GM12878 (cell line): ENCODE measurements at regions not wholly inside any gene's neighbourhood (a gene's known extent, or its start where the extent isn't known, plus 50 kb on each side); places are given as distances from the start of the nearest gene placed in this dataset.

Experiments used
- ATAC-seq: fragments of 200-7000 bp; cut with Tn5 transposase; 3 replicates; pipeline ENCODE4 v1.9.1; 2020; ENCODE audit warnings: mild to moderate bottlenecking, moderate library complexity
- BruUV-seq: library from RNA; stranded (reverse); fragments of 400-500 nt; replicated peaks from 2 replicates; lab custom pipeline; 2021; lab: Mats Ljungman, UMichigan
- CTCF ChIA-PET: fragments of 300-600 bp; sonication (Branson Sonifier 250); formaldehyde crosslinking; extraction: SDS; loops from one replicate; lab custom pipeline; 2021; ENCODE audit warnings: inconsistent platforms; lab: Yijun Ruan, JAX
- POLR2A ChIA-PET: fragments of 350-600 bp; formaldehyde crosslinking; extraction: SDS; loops from one replicate; lab custom pipeline; 2021; ENCODE audit warnings: inconsistent platforms; lab: Charles Lee
- RAD21 ChIA-PET: fragments of 300-600 bp; sonication (Branson Sonifier 250); formaldehyde crosslinking; loops from one replicate; lab custom pipeline; 2023; ENCODE audit warnings: antibody characterized with exemption; ENCODE audit not compliant: unreplicated experiment; lab: Charles Lee
- SMC1A ChIA-PET: fragments of 300-600 bp; sonication (Branson Sonifier 250); formaldehyde crosslinking; loops from one replicate; lab custom pipeline; 2023; ENCODE audit not compliant: unreplicated experiment, uncharacterized antibody; lab: Charles Lee
- DNase-seq: peaks from one replicate; pipeline ENCODE4 v3.0.0-alpha.2; 2011; ENCODE audit warnings: low read depth, low spot score
- FAIRE-seq: peaks from 3 replicates; lab custom pipeline; 2011; peaks lifted over from hg19 to GRCh38; lab: Jason Lieb, UNC
- H2AFZ ChIP-seq: 2 replicates; pipeline ENCODE4 v1.6.0; 2011; ENCODE audit warnings: low read depth, low read length, control low read depth; ENCODE audit not compliant: control insufficient read depth
- H3K27ac ChIP-seq: 2 replicates; pipeline ENCODE4 v1.5.1; 2011; ENCODE audit warnings: control low read depth; ENCODE audit not compliant: control insufficient read depth, insufficient read depth
- H3K27me3 ChIP-seq, 2 experiments: replicated peaks in 1 of 2; 2 replicates each; pipeline versions ENCODE4 v1.6.0 to v1.6.1; 2011; ENCODE audit warnings: low read length in 1 of 2; ENCODE audit not compliant: control insufficient read depth in 2 of 2, insufficient read depth in 2 of 2
- H3K36me3 ChIP-seq, 2 experiments: 2 replicates each; pipeline ENCODE4 v1.5.1; 2011; ENCODE audit warnings: low read length in 1 of 2; ENCODE audit not compliant: control insufficient read depth in 2 of 2, insufficient read depth in 2 of 2
- H3K4me1 ChIP-seq: 2 replicates; pipeline ENCODE4 v1.6.1; 2011; ENCODE audit warnings: mild to moderate bottlenecking, low read length, moderate library complexity, mixed read lengths; ENCODE audit not compliant: control insufficient read depth, insufficient read depth
- H3K4me2 ChIP-seq: 2 replicates; pipeline ENCODE4 v1.6.0; 2011; ENCODE audit warnings: control low read depth; ENCODE audit not compliant: control insufficient read depth, insufficient read depth
- H3K4me3 ChIP-seq: fragments of 200-600 bp; sonication (generic); 2 replicates; pipeline ENCODE4 v1.5.1; 2016
- H3K79me2 ChIP-seq: 2 replicates; pipeline ENCODE4 v1.6.0; 2011; ENCODE audit warnings: low read length; ENCODE audit not compliant: control insufficient read depth, insufficient read depth
- H3K9ac ChIP-seq: 2 replicates; pipeline ENCODE4 v1.8.0; 2011; ENCODE audit warnings: low read length, control low read depth, mixed read lengths; ENCODE audit not compliant: control insufficient read depth, insufficient read depth
- H3K9me3 ChIP-seq: replicated peaks from 3 replicates; pipeline ENCODE4 v1.5.1; 2011; ENCODE audit warnings: mild to moderate bottlenecking, low read length; ENCODE audit not compliant: control insufficient read depth, insufficient read depth
- H4K20me1 ChIP-seq: 2 replicates; pipeline ENCODE4 v1.6.0; 2011; ENCODE audit not compliant: control insufficient read depth, insufficient read depth
- BACH1 ChIP-seq: fragments of 450-650 bp; IDR thresholded peaks from 2 replicates; pipeline ENCODE4 v1.6.1; 2017; ENCODE audit warnings: mild to moderate bottlenecking, borderline replicate concordance
- BHLHE40 ChIP-seq, 2 experiments: fragments of 450-650 bp in 1 of 2; IDR thresholded peaks; 2 replicates each; pipeline ENCODE4 v1.6.1; 2011 to 2017; ENCODE audit warnings: low read depth in 2 of 2, borderline replicate concordance in 1 of 2, improper control_type of control experiment in 1 of 2, low read length in 1 of 2, mild to moderate bottlenecking in 1 of 2
- CBX5 ChIP-seq: sonication (generic); IDR thresholded peaks from 2 replicates; pipeline ENCODE4 v1.6.1; 2016; ENCODE audit warnings: low read depth, moderate library complexity, mild to moderate bottlenecking, inconsistent platforms
- CHD2 ChIP-seq: IDR thresholded peaks from 2 replicates; pipeline ENCODE4 v1.6.1; 2011; ENCODE audit warnings: low read depth, low read length, improper control_type of control experiment, borderline replicate concordance
- ETV6 ChIP-seq, 2 experiments: fragments of 450-650 bp in 1 of 2; IDR thresholded peaks in 1 of 2; conservative IDR thresholded peaks in 1 of 2; 2 replicates each; pipeline ENCODE4 v1.6.1; 2014; ENCODE audit warnings: antibody characterized with exemption in 1 of 2, borderline replicate concordance in 1 of 2, low read depth in 1 of 2, mild to moderate bottlenecking in 1 of 2, moderate library complexity in 1 of 2
- IRF4 ChIP-seq: IDR thresholded peaks from 2 replicates; pipeline ENCODE4 v1.6.1; 2011; ENCODE audit warnings: low read depth, low read length
- MYB ChIP-seq: fragments of 150-350 bp; IDR thresholded peaks from 2 replicates; pipeline ENCODE4 v1.6.1; 2014; ENCODE audit warnings: mild to moderate bottlenecking, low read depth, low read length, borderline replicate concordance
- MYC ChIP-seq: IDR thresholded peaks from 2 replicates; pipeline ENCODE4 v1.6.1; 2011; ENCODE audit warnings: mild to moderate bottlenecking, low read length, moderate library complexity, inconsistent platforms; ENCODE audit not compliant: insufficient read depth, insufficient replicate concordance, insufficient read length, severe bottlenecking
- NFYA ChIP-seq: IDR thresholded peaks from 2 replicates; pipeline ENCODE4 v1.6.1; 2011; ENCODE audit warnings: low read depth, mild to moderate bottlenecking, low read length, improper control_type of control experiment, borderline replicate concordance
- NFYB ChIP-seq: IDR thresholded peaks from 2 replicates; pipeline ENCODE4 v1.6.1; 2011; ENCODE audit warnings: low read depth, mild to moderate bottlenecking, low read length, improper control_type of control experiment, moderate library complexity; ENCODE audit not compliant: insufficient read depth
- POLR2AphosphoS2 ChIP-seq: IDR thresholded peaks from 2 replicates; pipeline ENCODE4 v1.6.1; 2011; ENCODE audit warnings: low read depth, mild to moderate bottlenecking, low read length, improper control_type of control experiment, moderate library complexity
- RUNX3 ChIP-seq: IDR thresholded peaks from 2 replicates; pipeline ENCODE4 v1.6.1; 2012; ENCODE audit warnings: low read length, inconsistent platforms
- SMARCA5 ChIP-seq: fragments of 450-650 bp; IDR thresholded peaks from 2 replicates; pipeline ENCODE4 v1.6.1; 2017; ENCODE audit warnings: mild to moderate bottlenecking
- SREBF2 ChIP-seq: IDR thresholded peaks from 2 replicates; pipeline ENCODE4 v1.6.1; 2012; ENCODE audit warnings: mild to moderate bottlenecking, low read length
- TARDBP ChIP-seq: IDR thresholded peaks from 2 replicates; pipeline ENCODE4 v1.6.1; 2016; ENCODE audit warnings: borderline replicate concordance
- WGBS: methylation state at CpG from one replicate; pipeline ENCODE4 v1.1.6; 2016; ENCODE audit warnings: low lambda C conversion rate; ENCODE audit not compliant: insufficient replicate concordance, insufficient coverage; ENCODE audit errors: missing lambda C conversion rate; 5-methylcytosine and 5-hydroxymethylcytosine counted together
- in situ Hi-C: fragments of 300-500 bp; cut with MboI; formaldehyde crosslinking; loops from 9 replicates; pipeline ENCODE4 v1.14.3; 2018; ENCODE audit warnings: mixed read lengths
- intact Hi-C: fragments of 100-400 bp; cut with micrococcal nuclease; formaldehyde crosslinking; loops from one replicate; pipeline ENCODE4 v1.14.2; 2022; ENCODE audit not compliant: unreplicated experiment
- TF ChIP-seq, protein P1 (sequence below): fragments of 450-650 bp; conservative IDR thresholded peaks from 2 replicates; pipeline ENCODE4 v1.6.1; 2017; ENCODE audit warnings: mild to moderate bottlenecking, moderate library complexity

DNA sequence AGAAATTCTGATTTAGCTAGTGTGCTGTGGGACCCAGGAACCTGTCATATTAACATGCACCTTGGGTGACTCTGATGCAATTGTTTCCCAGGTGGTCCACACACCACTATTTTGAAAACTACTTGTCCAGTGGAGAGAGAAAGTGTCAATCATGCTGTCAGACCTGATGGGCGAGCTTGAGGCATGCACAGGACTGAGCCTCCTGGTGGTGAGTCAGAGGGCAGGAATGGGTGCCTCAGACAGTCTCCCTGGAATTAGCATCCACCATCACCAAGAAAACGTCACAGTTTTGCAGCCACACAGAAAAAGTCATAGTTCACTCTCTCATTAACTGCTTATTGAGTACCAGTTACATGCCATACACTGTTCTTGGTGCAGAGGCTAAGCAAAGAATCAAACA, 181.8 kb upstream of the MAOA start:
- DNase-seq (no peak), ATAC-seq (no peak), FAIRE-seq (no peak)
- H3K4me2 ChIP-seq: no peak overlapping the region
- ChIA-PET SMC1A (no interaction called here), RAD21 (no interaction called here), POLR2A (no interaction called here), CTCF (no interaction called here)
- H3K79me2 ChIP-seq: no peaks in the 10 kb centered on the region
- H3K9ac ChIP-seq: no peak overlapping the region
- no TSS peak for BruUV-seq
- H3K9me3 ChIP-seq: no peaks in the 10 kb centered on the region
- no peaks in the 10 kb centered on the region for H4K20me1 ChIP-seq
- WGBS: 3% methylated on average over 2 of the region's 2 CpGs
- H3K36me3 ChIP-seq: no peaks in the 10 kb centered on the region
- in situ Hi-C loops (no loop called here), intact Hi-C loops (no loop called here)
- no peak overlapping the region for H3K27ac ChIP-seq
- H3K4me3 ChIP-seq: no peak overlapping the region
- TF ChIP-seq ETV6 (conservative IDR thresholded peaks at IDR 0.05 in 1 of 2, IDR thresholded peaks at IDR 0.05 in 1 of 2; ENCODE audit: borderline replicate concordance in 1 of 2, low read depth in 1 of 2) (no peak), CBX5 (no peak), RUNX3 (no peak), NFYB (no peak), POLR2AphosphoS2 (no peak), BACH1 (no peak), BHLHE40 (IDR thresholded peaks at IDR 0.05; ENCODE audit: borderline replicate concordance in 1 of 2, low read depth in 2 of 2, low read length in 1 of 2) (no peak), NFYA (no peak), IRF4 (no peak), MYC (no peak), TARDBP (no peak), SREBF2 (no peak), CHD2 (no peak), SMARCA5 (no peak), MYB (no peak)
- TF ChIP-seq, protein P1, sequence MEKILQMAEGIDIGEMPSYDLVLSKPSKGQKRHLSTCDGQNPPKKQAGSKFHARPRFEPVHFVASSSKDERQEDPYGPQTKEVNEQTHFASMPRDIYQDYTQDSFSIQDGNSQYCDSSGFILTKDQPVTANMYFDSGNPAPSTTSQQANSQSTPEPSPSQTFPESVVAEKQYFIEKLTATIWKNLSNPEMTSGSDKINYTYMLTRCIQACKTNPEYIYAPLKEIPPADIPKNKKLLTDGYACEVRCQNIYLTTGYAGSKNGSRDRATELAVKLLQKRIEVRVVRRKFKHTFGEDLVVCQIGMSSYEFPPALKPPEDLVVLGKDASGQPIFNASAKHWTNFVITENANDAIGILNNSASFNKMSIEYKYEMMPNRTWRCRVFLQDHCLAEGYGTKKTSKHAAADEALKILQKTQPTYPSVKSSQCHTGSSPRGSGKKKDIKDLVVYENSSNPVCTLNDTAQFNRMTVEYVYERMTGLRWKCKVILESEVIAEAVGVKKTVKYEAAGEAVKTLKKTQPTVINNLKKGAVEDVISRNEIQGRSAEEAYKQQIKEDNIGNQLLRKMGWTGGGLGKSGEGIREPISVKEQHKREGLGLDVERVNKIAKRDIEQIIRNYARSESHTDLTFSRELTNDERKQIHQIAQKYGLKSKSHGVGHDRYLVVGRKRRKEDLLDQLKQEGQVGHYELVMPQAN: no peak
- no peaks in the 10 kb centered on the region for H3K4me1 ChIP-seq
- H2AFZ ChIP-seq: no peak overlapping the region
- H3K27me3 ChIP-seq: no peaks in the 10 kb centered on the region
